ENCODE measurements at regions not wholly inside any gene's neighbourhood (a gene's known extent, or its start where the extent isn't known, plus 50 kb on each side); places are given as distances from the start of the nearest gene placed in this dataset.

GRCh38 chr2:120448961-120449810, 103.2 kb downstream of the INHBB start:
- TF ChIP-seq CTCF (IDR thresholded peaks at IDR 0.05) (no peak), EP300 (IDR thresholded peaks at IDR 0.05) (no peak), POLR2A (IDR thresholded peaks at IDR 0.05) (no peak)
